HEK293T (cell line): ENCODE measurements at regions not wholly inside any gene's neighbourhood (a gene's known extent, or its start where the extent isn't known, plus 50 kb on each side); places are given as distances from the start of the nearest gene placed in this dataset.

Experiments
- FOXM1 ChIP-seq: fragments of 450-650 bp; IDR thresholded peaks from 2 replicates; pipeline ENCODE4 v1.6.1; 2017; ENCODE audit warnings: mild to moderate bottlenecking, borderline replicate concordance
- NFRKB ChIP-seq: fragments of 450-650 bp; IDR thresholded peaks from 2 replicates; pipeline ENCODE4 v1.6.1; 2016; ENCODE audit warnings: mild to moderate bottlenecking, moderate library complexity
- ZNF384 ChIP-seq: fragments of 450-650 bp; IDR thresholded peaks from 2 replicates; pipeline ENCODE4 v1.6.1; 2016

GRCh38 chr5:96067251-96067650 lies 105.6 kb upstream of the ELL2 start:
- TF ChIP-seq ZNF384 = no peak
- TF ChIP-seq FOXM1 = no peak
- no peak for TF ChIP-seq NFRKB
